Inferior parietal cortex (tissue), 1 donor: ENCODE measurements at regions not wholly inside any gene's neighbourhood (a gene's known extent, or its start where the extent isn't known, plus 50 kb on each side); places are given as distances from the start of the nearest gene placed in this dataset.
"Not testable (repeated sequence)": the region's sequence is repeated elsewhere in the genome, so short reads cannot be mapped to it uniquely, and the experiment has no call there.

Experiments used
- DNase-seq: peaks from one replicate; pipeline ENCODE4 v3.0.0-alpha.2; 2016; ENCODE audit errors: extremely low spot score

DNA sequence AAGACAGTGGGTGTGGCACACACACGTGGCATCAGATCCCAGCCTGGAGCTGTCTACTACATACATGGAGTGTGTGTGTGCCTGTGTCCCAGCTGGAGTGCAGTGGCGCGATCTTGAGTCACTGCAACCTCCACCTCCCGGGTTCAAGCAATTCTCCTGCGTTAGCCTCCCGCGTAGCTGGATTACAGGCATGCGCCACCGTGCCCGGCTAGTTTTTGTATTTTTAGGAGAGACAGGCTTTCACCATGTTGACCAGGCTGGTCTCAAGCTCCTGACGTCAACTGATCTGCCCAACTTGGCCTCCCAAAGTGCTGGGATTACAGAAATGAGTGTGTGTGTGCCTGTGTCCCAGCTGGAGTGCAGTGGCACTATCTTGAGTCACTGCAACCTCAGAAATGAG, 108.8 kb downstream of the IL12A start:
- DNase-seq, result no peak

DNA sequence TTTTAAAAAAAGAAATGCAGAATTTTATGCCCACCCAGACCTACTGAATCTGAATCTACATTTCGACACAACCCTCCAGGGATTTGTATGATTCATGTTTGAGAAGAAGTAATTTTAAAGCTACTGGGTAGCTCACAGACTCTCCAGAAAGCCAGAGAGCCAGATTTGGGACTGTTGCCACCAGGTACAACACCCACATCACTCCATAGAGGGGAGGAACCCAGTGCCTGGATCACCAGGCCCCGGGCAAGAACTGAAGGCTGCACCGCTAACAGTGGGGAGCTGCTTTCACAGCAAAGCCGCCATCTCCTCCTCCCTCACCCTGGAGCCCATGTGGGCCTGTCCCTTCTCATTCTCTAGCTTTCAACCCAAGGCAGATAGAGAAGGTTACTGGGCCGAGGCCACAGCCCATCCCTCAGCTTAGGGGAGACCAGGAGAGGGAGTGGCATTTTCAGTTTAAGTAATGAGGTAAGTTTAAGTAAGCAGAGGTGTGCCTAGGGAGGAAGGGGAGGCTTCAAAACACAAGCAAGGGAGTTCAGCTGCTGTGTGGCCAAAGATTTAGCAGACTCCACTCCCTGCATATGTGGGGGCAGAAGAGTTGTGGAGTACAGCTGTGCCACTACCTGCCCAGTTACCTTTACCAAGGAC, 109.8 kb downstream of the IL12A start:
- no peak for DNase-seq

GRCh38 chr3:160098926-160099626, 110.4 kb downstream of the IL12A start:
- DNase-seq, result no peak

DNA sequence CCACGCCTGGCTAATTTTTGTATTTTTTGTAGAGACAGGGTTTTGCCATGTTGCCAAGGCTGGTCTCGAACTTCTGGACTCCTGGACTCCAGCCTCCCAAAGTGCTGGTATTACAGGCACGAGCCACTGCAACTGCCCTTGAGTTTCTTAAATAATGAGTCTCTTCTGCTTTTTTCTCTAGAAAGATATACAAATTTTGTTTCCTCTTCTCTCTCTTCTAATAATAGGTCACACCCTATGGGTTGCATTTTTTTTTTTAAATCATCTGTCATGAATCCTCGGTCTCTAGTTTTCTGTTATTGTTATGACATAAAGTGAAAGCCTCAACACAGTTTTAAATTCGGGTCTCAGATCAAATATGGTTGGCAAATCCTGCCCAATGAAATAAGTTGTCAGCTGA, 111.2 kb downstream of the IL12A start:
- DNase-seq, result no peak

- no peak for DNase-seq
Observed at GRCh38 chr3:160100610-160101009, 112.0 kb downstream of the IL12A start.

GRCh38 chr3:160102001-160102400, 113.4 kb downstream of the IL12A start:
- not testable (repeated sequence) for DNase-seq

DNA sequence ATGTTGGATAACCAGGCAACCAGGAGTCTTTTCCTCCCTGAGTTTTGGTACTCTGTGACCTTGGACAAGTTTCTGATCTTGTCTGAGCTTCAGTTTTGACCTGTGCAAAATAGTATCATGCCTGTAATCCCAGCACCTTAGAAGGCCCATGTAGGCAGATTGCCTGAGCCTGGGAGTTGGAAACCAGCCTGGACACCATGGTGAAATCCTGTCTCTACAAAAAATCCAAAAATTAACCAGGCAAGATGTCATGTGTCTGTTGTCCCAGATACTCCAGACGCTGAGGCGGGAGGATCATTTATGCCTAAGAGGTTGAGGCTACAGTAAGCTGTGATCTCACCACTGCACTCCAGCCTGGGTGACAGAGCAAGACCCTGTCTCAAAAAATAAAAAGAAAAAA, 114.8 kb downstream of the IL12A start:
- no peak for DNase-seq

GRCh38 chr3:160105907-160106584, 117.4 kb downstream of the IL12A start:
- DNase-seq, result no peak

DNA sequence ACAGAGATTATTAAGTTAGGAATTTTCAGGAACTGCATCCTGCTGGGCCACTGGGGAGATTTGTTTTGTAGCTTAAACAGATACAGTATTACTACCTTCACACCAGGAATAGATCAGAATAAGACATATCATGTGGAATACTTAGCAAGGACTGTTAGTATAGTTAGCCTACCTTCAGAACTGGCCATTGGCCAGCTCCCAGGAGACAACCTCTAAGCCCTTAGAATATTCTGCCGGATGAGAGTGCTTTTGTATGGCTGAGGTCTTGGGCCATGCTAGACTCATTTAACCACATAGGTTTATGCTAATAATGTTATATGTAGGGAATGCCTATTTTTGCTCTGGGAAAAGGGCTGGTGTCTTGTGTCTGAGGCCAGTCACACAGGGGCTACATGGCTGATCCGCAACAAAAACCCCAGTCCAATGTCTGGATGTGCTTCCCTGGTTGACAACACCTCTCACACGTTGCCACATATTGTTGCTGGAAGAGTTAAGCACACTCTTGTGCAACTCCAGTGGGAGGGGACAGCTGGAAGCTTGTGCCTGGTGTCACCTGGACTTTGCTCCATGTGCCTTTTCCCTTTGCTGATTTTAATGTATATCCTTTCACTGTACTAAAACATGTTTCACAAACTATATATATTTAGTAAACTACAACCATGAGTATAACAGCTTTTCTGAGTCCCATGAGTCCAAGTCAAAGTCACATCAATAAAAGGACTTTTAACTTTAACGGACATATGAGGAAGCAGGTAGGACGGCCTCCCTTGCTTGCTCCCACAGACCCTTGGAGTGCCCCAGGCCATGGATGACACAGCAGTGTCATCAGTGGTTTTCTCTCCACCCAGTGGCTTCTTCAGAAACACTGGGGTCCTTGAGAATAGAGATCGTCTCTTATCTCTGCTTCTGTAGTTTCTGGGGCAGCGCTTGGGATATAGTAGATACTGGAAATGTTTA, 118.0 kb upstream of the C3orf80 start:
- no peak for DNase-seq

DNA sequence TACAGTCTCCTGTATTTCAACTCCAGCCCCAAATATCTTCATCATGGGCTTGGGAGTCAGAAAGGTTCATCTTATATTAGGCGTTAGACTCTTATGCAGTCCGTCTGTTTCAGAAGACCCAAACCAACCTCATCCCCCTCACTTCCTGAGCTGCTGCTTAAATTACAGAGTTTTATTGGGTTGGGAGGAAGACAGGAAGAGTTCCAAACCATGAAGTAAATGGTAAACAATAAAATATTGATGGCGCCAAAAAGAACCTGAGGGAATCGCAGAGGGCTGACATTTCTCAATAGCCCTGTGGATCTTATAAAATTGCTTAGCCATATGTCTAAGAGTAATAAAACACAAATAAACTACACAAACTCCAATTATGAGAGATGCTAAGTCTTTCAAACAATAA, 116.9 kb upstream of the C3orf80 start:
- DNase-seq, result no peak

GRCh38 chr3:160112481-160112880, 112.7 kb upstream of the C3orf80 start:
- DNase-seq, result no peak

DNA sequence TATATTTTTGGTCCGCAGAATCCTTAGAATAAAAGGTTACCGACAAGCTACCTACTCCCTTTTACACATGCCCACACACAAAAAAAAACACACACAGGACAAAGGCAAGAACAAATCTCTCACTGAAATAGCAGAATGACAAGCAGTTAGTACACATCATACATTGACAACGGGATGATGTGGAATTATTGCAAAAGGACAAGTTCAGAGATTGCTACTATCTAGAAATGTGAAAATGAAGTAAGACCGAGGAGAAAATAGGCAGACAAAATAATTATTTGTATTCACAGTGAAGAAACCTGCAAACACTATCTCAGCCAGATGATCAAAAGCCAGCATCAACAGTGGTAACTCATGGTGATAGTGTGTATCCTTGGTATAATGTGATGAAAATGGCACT, 112.2 kb upstream of the C3orf80 start:
- no peak for DNase-seq

- DNase-seq, result no peak
Observed at GRCh38 chr3:160114355-160114995, 110.7 kb upstream of the C3orf80 start.

DNA sequence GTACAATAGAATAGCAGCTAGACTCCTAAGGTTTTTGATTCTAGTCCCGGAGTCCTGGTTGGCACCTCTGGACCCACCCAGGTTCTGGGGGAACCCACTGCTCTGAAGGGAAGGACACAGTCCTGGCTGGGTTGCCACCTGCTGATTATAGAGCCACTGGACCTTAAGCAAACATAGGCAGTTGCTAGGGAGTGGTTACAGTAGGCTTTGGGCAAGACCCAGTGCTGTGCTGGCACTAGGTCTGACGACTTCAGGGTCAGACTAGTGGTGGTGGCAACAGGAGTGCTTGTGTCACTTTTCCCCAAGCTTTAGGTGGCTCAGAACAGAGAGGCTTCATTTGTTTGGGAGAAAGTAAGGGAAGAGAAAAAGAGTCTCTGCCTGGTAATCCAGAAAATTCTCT, 109.8 kb upstream of the C3orf80 start:
- DNase-seq, result no peak

DNA sequence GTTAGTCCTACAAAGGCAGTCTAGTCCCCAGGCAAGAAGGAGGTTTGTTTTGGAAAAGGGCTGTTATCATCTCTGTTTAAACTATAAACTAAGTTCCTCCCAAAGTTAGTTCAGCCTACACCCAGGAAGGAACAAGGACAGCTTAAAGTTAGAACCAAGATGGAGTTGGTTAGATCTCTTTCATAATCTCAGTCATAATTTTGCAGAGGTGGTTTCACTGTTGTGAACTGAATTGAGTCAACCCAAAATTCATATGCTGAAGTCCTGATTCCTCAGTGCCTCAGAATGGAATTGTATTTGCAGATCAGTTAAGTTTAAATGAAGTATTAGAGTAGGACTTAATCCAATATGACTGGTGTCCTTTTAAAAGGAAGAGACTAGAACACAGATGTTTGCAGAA, 101.0 kb upstream of the C3orf80 start:
- DNase-seq, result no peak

- no peak for DNase-seq
Observed at GRCh38 chr3:160125258-160125657, 100.0 kb upstream of the C3orf80 start.

DNA sequence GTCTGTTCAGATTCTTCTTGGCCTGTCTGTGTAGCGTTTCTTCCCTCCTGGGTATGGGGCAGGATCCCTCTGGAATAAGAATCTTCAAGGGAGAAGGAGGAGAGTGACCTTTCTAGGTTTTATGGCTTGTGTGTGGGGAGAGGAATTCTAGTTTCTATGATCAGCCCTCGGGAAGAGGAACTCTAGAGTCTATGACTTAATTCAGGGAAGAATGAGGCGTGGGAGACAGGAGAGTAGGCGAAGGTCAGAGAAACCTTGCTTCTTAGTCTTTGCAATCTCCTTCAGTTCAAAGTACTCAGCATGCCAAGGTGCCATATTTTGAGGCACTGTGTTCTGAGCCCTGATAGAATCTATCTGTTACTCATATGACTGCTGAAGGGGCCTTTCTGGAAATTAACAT, 99.2 kb upstream of the C3orf80 start:
- DNase-seq, result no peak

GRCh38 chr3:160126761-160127160, 98.5 kb upstream of the C3orf80 start:
- no peak for DNase-seq

DNA sequence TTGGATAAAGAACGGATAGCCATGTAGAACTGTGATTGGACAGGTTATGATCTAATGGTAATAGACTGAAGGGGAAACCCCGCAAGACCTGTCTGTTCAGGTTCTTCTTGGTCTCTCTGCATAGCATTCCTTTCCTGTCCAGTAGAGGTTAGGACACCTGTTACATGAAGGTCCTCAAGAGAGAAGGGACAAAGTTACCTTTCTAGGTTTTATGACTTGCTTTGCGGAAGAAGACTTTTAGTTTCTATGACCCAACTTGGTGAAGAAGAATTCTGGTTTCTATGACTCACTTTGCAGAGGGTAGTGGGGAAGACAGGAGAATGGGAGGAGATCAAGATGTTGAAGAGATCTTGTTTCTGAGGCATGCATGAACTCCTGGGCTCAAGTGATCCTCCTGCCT, 97.9 kb upstream of the C3orf80 start:
- DNase-seq, result no peak

- no peak for DNase-seq
Observed at GRCh38 chr3:160128056-160128455, 97.2 kb upstream of the C3orf80 start.

- DNase-seq, result no peak
Observed at GRCh38 chr3:160129459-160130061, 95.7 kb upstream of the C3orf80 start.
